Naive thymus-derived CD8-positive, alpha-beta T cell (primary cell): ENCODE measurements at regions not wholly inside any gene's neighbourhood (a gene's known extent, or its start where the extent isn't known, plus 50 kb on each side); places are given as distances from the start of the nearest gene placed in this dataset.
A peak's percentile ranks its signal among the peaks of the same experiment; 100 is the strongest.
"Not testable (repeated sequence)": the region's sequence is repeated elsewhere in the genome, so short reads cannot be mapped to it uniquely, and the experiment has no call there.

Experiments
- ATAC-seq, 2 donors: fragments of 150-1000 bp; cut with Tn5 transposase in 1 of 2; sonication (Bioruptor Pico), chemical (Tn5 transposase) in 1 of 2; 1 replicate in 1 of 2; 2 replicates in 1 of 2; pipeline ENCODE4 v1.10.0; 2021; ENCODE audit warnings: mild to moderate bottlenecking in 2 of 2, moderate library complexity in 2 of 2
- POLR2A ChIA-PET: fragments of 350-600 bp; sonication (Branson Sonifier 250); formaldehyde crosslinking; loops from one replicate; lab custom pipeline; 2021; ENCODE audit warnings: antibody characterized with exemption; lab: Charles Lee
- DNase-seq, 10 donors: peaks; one replicate each; pipeline versions ENCODE4 v3.0.0 to v3.0.0-alpha.2; 2020 to 2022
- H3K27ac Mint-ChIP-seq, 10 donors: one replicate each; pipeline ENCODE4 v1.8.0; 2020 to 2022; ENCODE audit warnings: mild to moderate bottlenecking in 10 of 10, mixed read lengths in 10 of 10, moderate library complexity in 4 of 10, inconsistent platforms in 1 of 10
- H3K27me3 Mint-ChIP-seq, 5 donors: one replicate each; pipeline ENCODE4 v1.8.0; 2021 to 2022; ENCODE audit warnings: mixed read lengths in 5 of 5
- H3K36me3 Mint-ChIP-seq, 3 donors: one replicate each; pipeline ENCODE4 v1.8.0; 2020 to 2022; ENCODE audit warnings: mixed read lengths in 3 of 3, mild to moderate bottlenecking in 2 of 3, inconsistent platforms in 1 of 3
- H3K4me1 Mint-ChIP-seq, 4 donors: one replicate each; pipeline ENCODE4 v1.8.0; 2021 to 2022; ENCODE audit warnings: mixed read lengths in 4 of 4
- H3K4me3 Mint-ChIP-seq, 10 donors: one replicate each; pipeline ENCODE4 v1.8.0; 2020 to 2022; ENCODE audit warnings: mild to moderate bottlenecking in 10 of 10, mixed read lengths in 10 of 10, moderate library complexity in 6 of 10, inconsistent platforms in 1 of 10
- H3K9me3 Mint-ChIP-seq, 9 donors: one replicate each; pipeline ENCODE4 v1.8.0; 2020 to 2022; ENCODE audit warnings: mixed read lengths in 9 of 9, mild to moderate bottlenecking in 3 of 9, inconsistent platforms in 1 of 9, moderate library complexity in 1 of 9

GRCh38 chr1:228796945-228797344 lies 61.7 kb downstream of the RHOU start:
- H3K4me3 Mint-ChIP-seq = peak overlapping the region in 1 of 10 donors; percentile 22
- peaks cover 0 to 18% (median 6%) of the 10 kb centered on the region in 9 donors for H3K9me3 Mint-ChIP-seq
- DNase-seq, H3K36me3 Mint-ChIP-seq, ATAC-seq, POLR2A ChIA-PET, H3K27me3 Mint-ChIP-seq: not testable (repeated sequence)
- peaks cover 6 to 15% (median 6%) of the 10 kb centered on the region in 4 donors for H3K4me1 Mint-ChIP-seq
- H3K27ac Mint-ChIP-seq = peak overlapping the region in 2 of 10 donors; percentile 9 to 31

GRCh38 chr1:228798035-228798434 lies 62.8 kb downstream of the RHOU start:
- Mint-ChIP-seq H3K4me1 (peaks cover 6 to 22% (median 7%) of the 10 kb centered on the region in 4 donors), H3K27me3 (no peaks in the 10 kb centered on the region), H3K27ac (peak overlapping the region in 1 of 10 donors; percentile 18), H3K36me3 (peaks cover 0 to 8% (median 0%) of the 10 kb centered on the region in 3 donors), H3K4me3 (no peak overlapping the region), H3K9me3 (peaks cover 0 to 18% (median 6%) of the 10 kb centered on the region in 9 donors)
- ATAC-seq (no peak), DNase-seq (no peak)
- POLR2A ChIA-PET = no interaction called here

- DNase-seq (no peak), ATAC-seq (no peak)
- peaks cover 0 to 18% (median 6%) of the 10 kb centered on the region in 9 donors for H3K9me3 Mint-ChIP-seq
- POLR2A ChIA-PET = no interaction called here
- H3K4me1 Mint-ChIP-seq = peaks cover 6 to 26% (median 7%) of the 10 kb centered on the region in 4 donors
- no peak overlapping the region for H3K4me3 Mint-ChIP-seq
- no peak overlapping the region for H3K27ac Mint-ChIP-seq
- H3K36me3 Mint-ChIP-seq = peaks cover 0 to 8% (median 0%) of the 10 kb centered on the region in 3 donors
- H3K27me3 Mint-ChIP-seq = no peaks in the 10 kb centered on the region
These were observed 63.3 kb downstream of the RHOU start for GRCh38 chr1:228798548-228798947.

DNA sequence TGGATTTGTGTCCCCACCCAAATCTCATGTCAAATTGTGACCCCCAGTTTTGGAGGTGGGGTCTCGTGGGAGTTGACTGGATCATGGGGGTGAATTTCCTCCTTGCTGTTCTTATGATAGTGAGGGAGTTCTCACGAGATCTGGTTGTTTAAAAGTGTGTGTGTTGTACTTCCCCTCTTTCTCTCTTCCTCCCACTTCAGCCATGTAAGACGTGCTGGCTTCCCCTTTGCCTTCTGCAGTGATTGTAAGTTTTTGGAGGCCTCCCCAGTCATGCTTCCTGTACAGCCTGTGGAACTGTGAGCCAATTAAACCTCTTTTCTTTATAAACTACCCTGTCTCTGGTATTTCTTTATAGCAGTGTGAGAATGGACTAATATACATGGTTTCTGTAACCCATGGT lies 64.6 kb downstream of the RHOU start:
- DNase-seq (no peak), ATAC-seq (no peak)
- Mint-ChIP-seq H3K36me3 (peaks cover 0 to 8% (median 0%) of the 10 kb centered on the region in 3 donors), H3K27ac (peak overlapping the region in 1 of 10 donors; percentile 56), H3K4me1 (peaks cover 11 to 36% (median 15%) of the 10 kb centered on the region in 4 donors), H3K9me3 (peaks cover 0 to 18% (median 6%) of the 10 kb centered on the region in 9 donors), H3K4me3 (no peak overlapping the region), H3K27me3 (no peaks in the 10 kb centered on the region)
- POLR2A ChIA-PET = no interaction called here

DNA sequence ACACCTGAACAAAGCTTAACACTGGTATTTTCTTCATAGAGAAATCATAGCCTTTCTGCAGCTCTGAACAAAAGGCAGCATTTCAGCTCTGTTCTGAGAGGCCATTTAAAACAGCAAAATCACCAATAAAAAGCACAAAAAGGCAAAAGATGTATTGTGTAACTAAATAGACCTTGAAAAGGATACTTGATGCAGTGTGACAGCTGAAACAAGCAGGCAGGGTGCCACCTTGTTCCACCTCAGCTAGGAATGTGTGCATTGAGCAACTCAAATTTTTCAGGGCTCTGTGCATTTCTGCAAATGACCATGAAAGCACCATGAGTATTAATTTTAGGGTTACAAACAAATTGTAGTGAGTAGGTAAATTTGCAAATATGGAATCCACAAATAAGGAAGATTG lies 65.8 kb downstream of the RHOU start:
- H3K27ac Mint-ChIP-seq = no peak overlapping the region
- DNase-seq = no peak
- H3K36me3 Mint-ChIP-seq = peaks cover 0 to 8% (median 0%) of the 10 kb centered on the region in 3 donors
- POLR2A ChIA-PET = no interaction called here
- H3K4me1 Mint-ChIP-seq = peaks cover 19 to 39% (median 21%) of the 10 kb centered on the region in 4 donors
- ATAC-seq = no peak
- H3K27me3 Mint-ChIP-seq = no peaks in the 10 kb centered on the region
- H3K4me3 Mint-ChIP-seq = no peak overlapping the region
- H3K9me3 Mint-ChIP-seq = peaks cover 0 to 15% (median 6%) of the 10 kb centered on the region in 9 donors

DNA sequence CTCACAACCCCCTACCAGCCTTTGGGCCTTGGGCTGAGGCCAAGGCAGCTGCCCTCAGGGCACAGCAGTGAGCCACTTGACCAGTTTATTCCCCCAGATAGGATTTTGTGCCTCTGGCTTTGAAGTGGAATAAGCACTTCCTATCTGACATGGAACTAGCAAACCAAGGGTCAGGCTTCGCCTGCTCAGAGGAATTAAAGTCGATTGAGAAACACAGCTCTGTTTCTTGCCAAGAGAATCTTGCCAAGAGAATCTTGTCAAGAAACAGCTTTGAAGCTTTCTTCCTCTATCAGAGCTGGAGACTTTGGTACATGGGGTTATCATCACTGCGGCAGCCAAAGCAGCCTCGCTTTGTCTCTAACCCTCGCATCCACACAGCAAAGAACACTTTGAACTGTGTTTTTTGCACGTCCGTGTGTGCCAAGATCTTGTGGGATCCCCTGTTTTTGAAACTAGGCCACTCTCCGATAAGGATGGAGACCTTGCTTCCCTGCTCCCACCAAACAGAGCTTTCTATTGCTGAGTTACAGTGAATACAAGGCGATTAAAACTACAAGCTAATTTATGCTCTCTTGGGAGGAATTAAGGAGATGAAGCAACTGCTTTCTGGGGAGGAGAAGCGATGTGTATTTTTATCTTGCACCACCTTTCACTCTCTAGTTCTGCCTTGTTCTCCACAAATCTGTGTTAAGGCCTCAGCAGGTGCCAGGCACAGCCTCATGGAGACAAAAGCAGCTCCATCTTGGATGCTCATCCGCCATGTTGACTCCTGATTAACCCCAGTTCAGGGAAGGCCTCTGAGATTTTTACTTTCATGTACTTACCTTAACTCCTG lies 67.3 kb downstream of the RHOU start:
- Mint-ChIP-seq H3K27ac (peak overlapping the region in 3 of 10 donors; percentile 9 to 43 (median 43)), H3K36me3 (peaks cover 0 to under 1% (median 0%) of the 10 kb centered on the region in 3 donors), H3K9me3 (peaks cover 0 to 10% (median 0%) of the 10 kb centered on the region in 9 donors), H3K27me3 (peaks cover 0 to 3% (median 0%) of the 10 kb centered on the region in 5 donors), H3K4me1 (peaks cover 14 to 36% (median 21%) of the 10 kb centered on the region in 4 donors), H3K4me3 (no peak overlapping the region)
- ATAC-seq (no peak), DNase-seq (no peak)
- POLR2A ChIA-PET = no interaction called here

GRCh38 chr1:228803421-228803820 lies 68.1 kb downstream of the RHOU start:
- no peak for DNase-seq
- Mint-ChIP-seq H3K27ac (peak overlapping the region in 1 of 10 donors; percentile 13), H3K4me3 (no peak overlapping the region), H3K4me1 (peaks cover 14 to 36% (median 21%) of the 10 kb centered on the region in 4 donors), H3K9me3 (peaks cover 0 to 5% (median 0%) of the 10 kb centered on the region in 9 donors), H3K36me3 (no peaks in the 10 kb centered on the region), H3K27me3 (peaks cover 0 to 3% (median 0%) of the 10 kb centered on the region in 5 donors)
- ATAC-seq = no peak
- POLR2A ChIA-PET = no interaction called here

- H3K9me3 Mint-ChIP-seq = peaks cover 0 to 3% (median 0%) of the 10 kb centered on the region in 9 donors
- H3K27me3 Mint-ChIP-seq = peaks cover 0 to 3% (median 0%) of the 10 kb centered on the region in 5 donors
- DNase-seq = no peak
- no peak for ATAC-seq
- POLR2A ChIA-PET = interaction anchor here (0.5 kb wide), 1 partner anchor 333 kb away, joined by 4 read pairs; no protein-coding TSS in a partner anchor
- no peaks in the 10 kb centered on the region for H3K36me3 Mint-ChIP-seq
- H3K27ac Mint-ChIP-seq = peak overlapping the region in 3 of 10 donors; percentile 28 to 89 (median 63)
- no peak overlapping the region for H3K4me3 Mint-ChIP-seq
- H3K4me1 Mint-ChIP-seq = peaks cover 14 to 36% (median 24%) of the 10 kb centered on the region in 4 donors
These were observed 68.9 kb downstream of the RHOU start for GRCh38 chr1:228804173-228804572.

DNA sequence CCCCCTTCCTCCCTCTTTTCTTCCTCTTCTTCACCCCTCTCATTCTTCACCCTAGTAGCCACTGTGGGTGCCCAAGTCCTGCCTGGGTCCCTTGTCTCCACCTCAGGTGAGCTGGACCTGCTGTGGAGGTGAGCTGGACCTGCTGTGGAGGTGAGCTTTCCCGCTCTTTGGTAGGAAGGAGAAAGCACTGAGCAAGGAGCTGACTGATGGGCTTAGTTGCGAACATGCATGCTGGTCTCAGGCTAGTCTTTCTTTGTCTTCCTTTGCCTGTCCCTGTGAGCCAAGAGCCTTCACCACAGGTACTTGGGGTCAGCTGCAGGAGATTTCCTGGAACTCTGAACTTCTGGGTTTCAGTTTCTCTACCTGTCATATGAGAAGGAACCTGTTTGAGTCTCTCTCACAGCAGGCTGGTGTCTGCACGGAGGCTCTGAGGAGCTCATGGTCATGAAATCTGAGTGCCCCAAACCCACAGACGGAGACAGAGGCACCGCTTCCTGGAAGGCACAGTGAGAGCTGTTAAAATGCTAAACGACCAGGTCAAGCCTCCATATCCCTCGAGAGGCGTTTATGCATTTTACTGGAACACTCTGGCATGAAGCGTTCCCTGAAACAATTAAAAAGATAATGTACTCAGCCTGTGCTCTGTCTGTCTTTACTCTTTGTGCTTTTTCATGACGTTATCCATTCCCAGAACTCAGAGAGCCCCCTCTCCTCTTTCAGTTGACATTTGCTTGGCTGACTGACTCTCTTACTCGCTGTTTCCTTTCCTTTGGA lies 69.5 kb downstream of the RHOU start:
- POLR2A ChIA-PET = interaction anchor here (0.5 kb wide), 2 partner anchors 208 to 332 kb away, joined by 4 read pairs; no protein-coding TSS in a partner anchor
- H3K27ac Mint-ChIP-seq = peak overlapping the region; percentile 7 to 89 (median 71)
- peak; percentile 23 to 54 for ATAC-seq
- H3K9me3 Mint-ChIP-seq = peaks cover 0 to 3% (median 0%) of the 10 kb centered on the region in 9 donors
- no peak for DNase-seq
- peaks cover 0 to 3% (median 0%) of the 10 kb centered on the region in 5 donors for H3K27me3 Mint-ChIP-seq
- no peaks in the 10 kb centered on the region for H3K36me3 Mint-ChIP-seq
- H3K4me1 Mint-ChIP-seq = peaks cover 20 to 40% (median 27%) of the 10 kb centered on the region in 4 donors
- peak overlapping the region; percentile 46 to 80 (median 59) for H3K4me3 Mint-ChIP-seq

DNA sequence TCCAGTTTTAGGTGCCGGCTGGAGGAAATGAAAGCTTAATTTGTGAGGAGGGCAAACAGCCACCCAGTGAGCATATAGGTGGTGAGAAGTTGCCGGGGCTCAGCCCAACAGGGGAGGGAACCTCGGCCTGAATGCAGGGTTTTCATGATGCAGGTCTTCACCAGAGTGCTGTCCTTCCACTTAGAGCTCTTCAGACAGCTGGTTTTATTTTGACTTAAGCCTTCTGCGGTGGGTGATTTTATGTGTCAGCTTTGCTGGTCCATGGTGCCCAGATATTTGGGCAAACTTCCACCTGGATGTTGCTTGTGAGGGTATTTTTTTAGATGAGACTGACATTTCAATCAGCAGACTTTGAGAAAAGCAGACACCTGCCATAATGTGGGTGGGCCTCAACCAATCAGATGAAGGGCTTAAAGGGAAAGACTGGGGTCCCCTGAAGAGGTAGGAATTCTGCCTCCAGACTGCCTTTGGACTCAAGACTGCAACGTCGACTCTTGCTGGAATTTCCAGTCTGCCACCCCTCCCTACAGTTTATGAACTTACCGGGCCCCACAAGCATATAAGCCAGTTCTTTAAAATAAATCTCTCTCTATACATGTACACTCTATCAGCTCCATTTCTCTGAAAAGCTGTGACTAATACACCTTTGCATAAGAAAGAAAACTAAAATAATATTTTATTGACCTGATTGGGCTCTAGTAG lies 72.8 kb downstream of the RHOU start:
- DNase-seq (no peak), ATAC-seq (no peak)
- POLR2A ChIA-PET = no interaction called here
- Mint-ChIP-seq H3K4me3 (no peak overlapping the region), H3K27ac (no peak overlapping the region), H3K9me3 (no peaks in the 10 kb centered on the region), H3K4me1 (peaks cover 26 to 50% (median 43%) of the 10 kb centered on the region in 4 donors), H3K27me3 (peaks cover 0 to 3% (median 0%) of the 10 kb centered on the region in 5 donors), H3K36me3 (no peaks in the 10 kb centered on the region)

DNA sequence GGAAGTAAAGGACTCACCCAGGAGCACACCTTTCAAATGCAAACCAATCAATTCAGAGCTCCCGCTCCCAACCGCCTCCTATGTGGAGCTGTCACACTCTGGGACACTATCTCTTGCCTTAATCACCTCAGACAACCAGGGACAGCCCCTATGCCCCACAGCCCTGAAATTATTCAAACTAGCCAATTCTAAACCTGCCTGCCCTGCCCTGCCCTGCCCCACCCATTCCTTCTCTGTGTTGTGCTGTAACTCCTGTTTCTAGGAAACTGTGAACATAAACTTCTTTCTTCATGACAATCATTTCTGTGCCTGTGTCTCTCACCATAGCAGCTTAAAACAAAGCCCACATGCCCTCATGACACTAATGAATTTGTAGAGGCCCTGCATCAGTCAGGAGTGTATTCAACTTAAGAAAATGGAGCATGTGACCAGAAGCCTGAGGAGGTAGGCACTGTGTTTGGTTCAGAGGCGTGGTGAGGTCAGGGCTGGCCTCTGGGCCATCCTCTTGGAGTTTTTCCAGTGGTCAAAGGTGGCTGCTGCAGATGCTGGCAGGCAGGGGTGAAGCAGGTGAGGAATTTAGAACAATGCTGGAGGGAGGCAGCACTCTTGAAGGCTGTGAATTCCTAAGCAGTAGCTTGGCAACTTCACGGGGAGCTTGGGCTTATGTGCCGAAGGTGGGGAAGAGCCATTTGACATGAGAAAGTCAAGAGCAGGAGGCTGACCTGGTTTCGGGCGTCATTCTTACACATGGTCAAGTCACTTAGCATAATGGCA lies 74.5 kb downstream of the RHOU start:
- peak overlapping the region in 5 of 10 donors; percentile 3 to 84 (median 54) for H3K27ac Mint-ChIP-seq
- ATAC-seq = no peak
- no peaks in the 10 kb centered on the region for H3K9me3 Mint-ChIP-seq
- H3K27me3 Mint-ChIP-seq = peaks cover 0 to 3% (median 0%) of the 10 kb centered on the region in 5 donors
- no peaks in the 10 kb centered on the region for H3K36me3 Mint-ChIP-seq
- POLR2A ChIA-PET = no interaction called here
- peaks cover 21 to 41% (median 34%) of the 10 kb centered on the region in 4 donors for H3K4me1 Mint-ChIP-seq
- no peak for DNase-seq
- no peak overlapping the region for H3K4me3 Mint-ChIP-seq
